HG03378 (cell line): ENCODE measurements at regions not wholly inside any gene's neighbourhood (a gene's known extent, or its start where the extent isn't known, plus 50 kb on each side); places are given as distances from the start of the nearest gene placed in this dataset.

Experiments
- ATAC-seq: cut with Tn5 transposase; IDR thresholded peaks from one replicate; pipeline ENCODE4 v1.9.1; 2021; ENCODE audit warnings: mild to moderate bottlenecking, moderate library complexity; ENCODE audit not compliant: unreplicated experiment

GRCh38 chr3:118541796-118542195 is 492.9 kb downstream of the IGSF11 start:
- no peak for ATAC-seq

GRCh38 chr3:118543832-118544231 is 490.8 kb downstream of the IGSF11 start:
- ATAC-seq = no peak

GRCh38 chr3:118544458-118544857 is 490.2 kb downstream of the IGSF11 start:
- ATAC-seq = no peak

GRCh38 chr3:118548434-118548833 is 486.2 kb downstream of the IGSF11 start:
- no peak for ATAC-seq

- no peak for ATAC-seq
Observed at GRCh38 chr3:118550122-118550521, 484.5 kb downstream of the IGSF11 start.

- no peak for ATAC-seq
Observed at GRCh38 chr3:118550556-118550955, 484.1 kb downstream of the IGSF11 start.

GRCh38 chr3:118554148-118554838 is 480.4 kb downstream of the IGSF11 start:
- no peak for ATAC-seq

- ATAC-seq = no peak
Observed at GRCh38 chr3:118556983-118557382, 477.7 kb downstream of the IGSF11 start.

GRCh38 chr3:118557513-118557912 is 477.1 kb downstream of the IGSF11 start:
- no peak for ATAC-seq

- ATAC-seq = no peak
Observed at GRCh38 chr3:118559286-118559685, 475.4 kb downstream of the IGSF11 start.

- ATAC-seq = no peak
Observed at GRCh38 chr3:118564800-118565199, 469.8 kb downstream of the IGSF11 start.

GRCh38 chr3:118573912-118574311 is 460.7 kb downstream of the IGSF11 start:
- no peak for ATAC-seq

- ATAC-seq = no peak
Observed at GRCh38 chr3:118577055-118577777, 457.4 kb downstream of the IGSF11 start.

GRCh38 chr3:118578559-118578958 is 456.1 kb downstream of the IGSF11 start:
- no peak for ATAC-seq

- ATAC-seq = no peak
Observed at GRCh38 chr3:118587037-118587741, 447.5 kb downstream of the IGSF11 start.

GRCh38 chr3:118587847-118588246 is 446.8 kb downstream of the IGSF11 start:
- ATAC-seq = no peak

- ATAC-seq = no peak
Observed at GRCh38 chr3:118593277-118593670, 441.4 kb downstream of the IGSF11 start.

- no peak for ATAC-seq
Observed at GRCh38 chr3:118597184-118597583, 437.5 kb downstream of the IGSF11 start.

- ATAC-seq = no peak
Observed at GRCh38 chr3:118607915-118608820, 426.5 kb downstream of the IGSF11 start.

- no peak for ATAC-seq
Observed at GRCh38 chr3:118618247-118619040, 416.2 kb downstream of the IGSF11 start.
